GF-D8 (cell line): ENCODE measurements at regions not wholly inside any gene's neighbourhood (a gene's known extent, or its start where the extent isn't known, plus 50 kb on each side); places are given as distances from the start of the nearest gene placed in this dataset.

Source experiments
- DNase-seq: peaks from one replicate; lab custom pipeline; 2025; lab: John Stamatoyannopoulos, UW

GRCh38 chr18:29531746-29532145 lies 1354.8 kb upstream of the CDH2 start:
- DNase-seq = no peak

- no peak for DNase-seq
Measured at GRCh38 chr18:29523371-29523770, 1346.4 kb upstream of the CDH2 start.

GRCh38 chr18:29512761-29513160 lies 1335.8 kb upstream of the CDH2 start:
- DNase-seq = no peak

GRCh38 chr18:29512203-29512602 lies 1335.3 kb upstream of the CDH2 start:
- DNase-seq = no peak

GRCh38 chr18:29501952-29502351 lies 1325.0 kb upstream of the CDH2 start:
- no peak for DNase-seq

- no peak for DNase-seq
Measured at GRCh38 chr18:29496152-29496680, 1319.3 kb upstream of the CDH2 start.

GRCh38 chr18:29494371-29494770 lies 1317.4 kb upstream of the CDH2 start:
- DNase-seq = no peak

GRCh38 chr18:29491907-29492306 lies 1315.0 kb upstream of the CDH2 start:
- no peak for DNase-seq

- DNase-seq = no peak
Measured at GRCh38 chr18:29488617-29489016, 1311.7 kb upstream of the CDH2 start.

- DNase-seq = no peak
Measured at GRCh38 chr18:29465526-29465925, 1288.6 kb upstream of the CDH2 start.

- no peak for DNase-seq
Measured at GRCh38 chr18:29459972-29460371, 1283.0 kb upstream of the CDH2 start.

- DNase-seq = no peak
Measured at GRCh38 chr18:29457316-29457889, 1280.5 kb upstream of the CDH2 start.

- DNase-seq = no peak
Measured at GRCh38 chr18:29449424-29449823, 1272.5 kb upstream of the CDH2 start.

- DNase-seq = no peak
Measured at GRCh38 chr18:29439398-29439797, 1262.5 kb upstream of the CDH2 start.

GRCh38 chr18:29436459-29436858 lies 1259.5 kb upstream of the CDH2 start:
- DNase-seq = no peak

- DNase-seq = no peak
Measured at GRCh38 chr18:29434650-29435049, 1257.7 kb upstream of the CDH2 start.

GRCh38 chr18:29430416-29430815 lies 1253.5 kb upstream of the CDH2 start:
- DNase-seq = no peak

GRCh38 chr18:29418136-29418535 lies 1241.2 kb upstream of the CDH2 start:
- DNase-seq = no peak

- no peak for DNase-seq
Measured at GRCh38 chr18:29406996-29407395, 1230.1 kb upstream of the CDH2 start.

- DNase-seq = no peak
Measured at GRCh38 chr18:29397536-29397935, 1220.6 kb upstream of the CDH2 start.

GRCh38 chr18:29383311-29384273 lies 1206.7 kb upstream of the CDH2 start:
- no peak for DNase-seq

- no peak for DNase-seq
Measured at GRCh38 chr18:29378651-29379136, 1201.8 kb upstream of the CDH2 start.

GRCh38 chr18:29377346-29377745 lies 1200.4 kb upstream of the CDH2 start:
- DNase-seq = no peak
